Fibroblast of skin of abdomen (primary cell): ENCODE measurements at regions not wholly inside any gene's neighbourhood (a gene's known extent, or its start where the extent isn't known, plus 50 kb on each side); places are given as distances from the start of the nearest gene placed in this dataset.
A peak's percentile ranks its signal among the peaks of the same experiment; 100 is the strongest.
"Not testable (repeated sequence)": the region's sequence is repeated elsewhere in the genome, so short reads cannot be mapped to it uniquely, and the experiment has no call there.

Source experiments
- DNase-seq: peaks from one replicate; pipeline ENCODE4 v3.0.0-alpha.2; 2013

DNA sequence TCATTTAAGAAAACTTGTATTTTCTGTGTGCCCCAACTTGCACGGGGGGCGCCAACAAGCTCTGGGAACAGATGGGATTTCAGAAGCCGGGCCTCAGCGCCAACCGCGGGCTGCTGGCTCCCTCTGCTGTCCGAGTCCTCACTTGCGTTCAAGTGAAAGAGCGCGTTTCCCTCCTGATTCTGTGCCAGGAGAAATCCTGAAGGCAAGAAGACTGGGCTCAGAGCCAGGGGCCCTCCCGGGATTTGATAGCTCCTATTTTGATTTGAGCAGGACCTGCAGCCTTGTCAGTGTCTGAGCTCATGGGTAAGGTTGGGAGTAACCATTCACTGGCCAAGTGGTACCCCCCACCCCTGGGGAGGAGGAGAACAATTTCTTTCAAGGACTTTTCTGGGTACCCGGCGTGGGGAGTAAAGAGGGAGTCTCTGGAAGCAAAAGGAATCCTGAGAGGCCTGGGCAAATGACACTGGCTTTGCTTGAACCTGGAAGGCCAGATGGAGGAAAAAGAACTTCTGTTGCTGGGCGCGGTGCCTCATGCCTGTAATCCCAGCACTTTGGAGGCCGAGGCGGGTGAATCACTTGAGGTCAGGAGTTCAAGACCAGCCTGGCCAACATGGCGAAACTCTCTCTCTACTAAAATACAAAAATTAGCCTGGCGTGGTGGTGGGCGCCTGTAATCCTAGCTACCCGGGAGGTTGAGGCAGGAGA, 179.0 kb upstream of the RGS6 start:
- DNase-seq, result peak; percentile 89

- no peak for DNase-seq
These were observed 178.3 kb upstream of the RGS6 start for GRCh38 chr14:71753976-71754375.

DNA sequence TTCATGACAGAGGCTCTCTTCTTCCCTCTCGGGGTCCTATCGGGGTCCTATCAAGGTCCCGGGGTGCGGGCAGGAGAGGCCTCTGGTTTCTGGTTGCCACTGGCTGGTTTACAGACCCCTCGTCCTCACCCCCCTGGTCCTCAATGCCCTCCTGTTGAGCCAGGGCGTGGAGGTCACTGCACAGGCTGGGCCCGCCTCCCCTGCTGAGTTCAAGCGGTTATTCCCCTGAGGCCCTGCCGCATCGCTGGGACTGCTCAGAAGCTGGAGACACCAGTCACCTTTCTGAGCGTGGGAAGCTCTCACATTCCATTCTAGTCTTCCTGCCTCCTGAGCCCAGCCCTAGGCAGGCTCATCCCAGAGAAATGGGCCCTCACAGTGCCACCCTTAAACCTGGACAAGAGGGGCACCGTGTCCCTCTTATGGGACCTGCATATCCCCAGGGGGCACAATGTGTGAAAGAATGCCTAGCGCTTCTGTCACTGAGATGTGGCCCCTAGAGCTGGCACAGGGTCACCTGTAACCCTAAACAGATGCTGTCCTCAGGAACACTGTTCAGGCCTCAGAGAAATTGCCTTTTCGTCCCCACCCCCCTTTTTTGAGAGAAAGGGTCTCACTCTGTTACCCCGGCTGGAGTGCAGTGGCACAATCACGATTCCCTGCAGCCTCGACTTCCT, 177.7 kb upstream of the RGS6 start:
- no peak for DNase-seq

DNA sequence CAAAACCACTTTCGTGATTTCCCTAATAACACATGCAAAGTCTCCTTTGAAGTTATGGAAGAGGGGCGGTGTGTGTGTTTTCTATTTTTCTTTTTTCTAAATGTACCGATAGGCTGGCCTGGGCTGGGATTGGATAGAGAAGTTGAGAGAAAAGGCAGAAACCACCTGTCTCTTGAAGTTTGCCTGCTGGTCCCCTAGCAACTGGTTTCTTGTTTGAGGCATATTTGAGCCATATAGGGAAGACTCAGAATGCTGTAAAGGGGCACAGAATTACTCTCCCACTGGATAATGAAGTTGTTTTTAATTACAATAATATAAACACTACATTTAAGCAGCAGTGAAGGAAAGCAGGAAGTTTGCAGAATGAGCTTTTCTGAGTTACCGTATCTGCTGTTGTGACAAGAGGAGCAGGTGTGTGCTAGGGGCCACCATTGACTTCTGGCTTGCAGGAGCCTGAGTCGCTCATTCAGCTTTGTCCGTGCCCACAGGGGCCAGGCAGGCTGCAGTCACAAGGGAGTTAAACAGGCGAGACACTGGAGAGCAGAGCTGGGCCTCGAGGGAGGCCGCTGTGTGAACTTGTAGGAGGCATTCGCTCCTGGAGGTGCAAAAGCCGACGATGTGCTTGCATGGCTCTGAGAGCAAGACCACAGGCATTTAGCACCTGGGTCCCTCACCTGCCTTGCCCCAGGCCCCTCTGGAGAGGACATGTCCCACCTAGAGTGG, 173.8 kb upstream of the RGS6 start:
- no peak for DNase-seq

GRCh38 chr14:71762575-71762974, 169.7 kb upstream of the RGS6 start:
- no peak for DNase-seq

- DNase-seq, result peak; percentile 7
These were observed 167.4 kb upstream of the RGS6 start for GRCh38 chr14:71764701-71765382.

DNA sequence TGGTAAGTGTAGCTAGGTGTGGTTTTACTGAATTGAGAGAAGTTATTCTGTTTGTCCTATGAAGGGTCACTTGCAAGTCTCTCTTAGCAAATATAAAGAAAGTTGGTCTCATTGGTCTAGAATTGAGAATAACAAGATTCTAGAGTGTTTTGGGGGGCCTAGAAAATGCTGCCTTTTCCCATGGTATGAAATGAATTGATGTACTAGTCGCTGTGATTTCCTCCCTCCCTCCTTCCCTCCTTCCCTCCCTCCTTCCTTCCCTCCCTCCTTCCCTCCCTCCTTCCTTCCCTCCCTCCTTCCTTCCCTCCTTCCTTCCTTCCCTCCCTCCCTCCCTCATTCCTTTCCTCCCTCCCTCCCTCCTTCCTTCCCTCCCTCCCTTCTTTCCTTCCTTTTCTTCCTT, 166.7 kb upstream of the RGS6 start:
- DNase-seq, result no peak

DNA sequence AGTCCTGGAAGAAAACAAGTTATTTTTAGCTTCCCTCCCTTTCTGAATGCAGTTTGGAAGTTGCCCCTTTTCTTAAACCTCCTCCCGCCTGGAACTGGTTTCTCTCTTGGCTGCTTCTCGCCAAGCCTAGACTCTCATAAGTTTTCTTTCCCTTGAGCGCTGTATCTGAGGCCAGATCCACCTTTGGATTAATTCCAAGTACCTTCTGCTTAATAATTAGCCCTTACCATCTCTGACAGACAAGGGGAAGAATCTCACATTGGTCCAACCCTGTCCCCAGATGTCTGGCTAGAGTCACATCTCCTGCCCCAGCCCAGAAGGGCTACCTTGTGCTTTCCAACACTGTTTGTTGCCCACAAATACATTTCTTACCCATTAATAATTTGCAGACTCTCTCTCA, 161.8 kb upstream of the RGS6 start:
- no peak for DNase-seq

GRCh38 chr14:71771421-71771820, 160.8 kb upstream of the RGS6 start:
- DNase-seq, result not testable (repeated sequence)

GRCh38 chr14:71771996-71772395, 160.2 kb upstream of the RGS6 start:
- not testable (repeated sequence) for DNase-seq

GRCh38 chr14:71773898-71774481, 158.2 kb upstream of the RGS6 start:
- no peak for DNase-seq

DNA sequence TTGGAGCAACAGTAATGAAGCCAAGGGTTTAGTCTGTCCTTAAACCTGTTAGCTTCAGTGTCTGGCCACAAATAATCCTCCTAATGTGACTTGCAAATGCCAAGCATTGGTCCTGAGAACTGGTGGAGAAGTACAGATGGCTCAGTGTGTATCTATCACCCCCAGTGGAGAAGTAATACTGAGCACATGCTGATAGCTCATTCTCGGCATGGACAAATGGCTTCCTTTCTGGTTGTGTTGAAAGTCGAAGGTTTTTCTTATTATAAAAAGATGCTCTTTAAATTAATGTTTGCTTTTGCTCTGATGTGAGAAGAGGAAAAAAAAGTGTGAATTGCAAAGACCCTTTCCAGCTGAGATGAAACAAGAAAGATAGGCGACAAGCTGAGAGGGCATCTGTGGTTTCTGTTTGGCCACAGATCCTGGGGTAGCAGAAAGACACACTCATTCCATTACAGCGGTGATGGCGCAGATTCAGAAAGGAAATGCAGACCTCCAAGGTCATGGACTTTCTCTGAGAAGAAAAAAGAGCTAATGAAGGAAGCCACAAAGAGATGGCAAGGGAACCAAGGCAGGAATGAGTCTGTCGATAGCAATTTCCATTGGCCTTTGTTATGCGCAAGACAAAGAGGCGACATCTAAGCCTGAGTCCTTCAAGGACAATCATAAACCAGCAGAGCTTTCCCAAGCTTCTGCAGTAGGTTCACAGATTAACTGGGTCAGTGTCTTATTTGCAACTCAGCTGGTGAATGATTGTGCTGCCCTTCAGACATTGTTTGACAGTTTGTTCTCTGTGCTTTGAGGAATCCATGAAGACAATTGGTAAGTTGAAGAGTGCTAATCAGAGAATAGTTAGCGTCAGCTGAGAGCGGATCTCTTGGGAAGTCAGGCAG, 155.5 kb upstream of the RGS6 start:
- DNase-seq, result no peak

GRCh38 chr14:71780075-71780474, 152.2 kb upstream of the RGS6 start:
- DNase-seq, result no peak

- no peak for DNase-seq
These were observed 151.4 kb upstream of the RGS6 start for GRCh38 chr14:71780822-71781221.

DNA sequence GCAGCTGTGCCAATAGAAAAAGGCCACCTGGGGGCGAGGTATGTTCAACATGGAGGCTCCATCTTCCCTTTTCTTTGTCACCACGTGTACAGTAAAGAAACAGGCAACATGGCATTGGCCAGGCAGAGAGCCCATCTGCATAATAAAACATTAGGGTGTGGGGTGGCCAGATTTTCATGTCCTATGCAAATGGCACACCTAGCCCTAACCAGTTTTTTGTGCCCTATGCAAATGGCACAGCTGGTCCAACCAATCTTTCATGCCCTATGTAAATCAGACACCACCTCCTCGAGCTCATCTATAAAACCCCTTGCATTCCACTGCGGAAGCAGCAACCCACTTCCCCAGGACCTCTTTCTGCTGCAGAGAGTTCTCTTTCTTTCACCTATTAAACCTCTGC, 149.1 kb upstream of the RGS6 start:
- no peak for DNase-seq

DNA sequence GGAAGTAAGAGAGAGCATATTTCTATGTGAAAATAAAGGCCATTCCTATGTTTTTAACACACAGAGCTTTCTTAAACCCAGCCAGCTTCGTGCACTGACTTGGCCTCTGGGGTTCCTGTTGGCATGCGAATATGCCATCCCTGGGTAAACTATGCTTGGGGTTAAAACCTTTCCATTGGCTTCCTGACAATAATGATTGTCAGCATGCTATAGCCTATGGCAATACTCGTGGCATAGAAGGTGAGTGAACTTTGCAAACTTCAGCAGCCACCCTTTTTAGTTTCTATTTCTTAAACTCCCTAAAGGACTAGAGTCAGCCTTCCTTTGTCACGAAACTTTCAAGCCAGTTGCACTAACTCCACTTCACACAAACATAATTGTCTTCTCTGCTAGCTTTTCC, 148.4 kb upstream of the RGS6 start:
- no peak for DNase-seq

DNA sequence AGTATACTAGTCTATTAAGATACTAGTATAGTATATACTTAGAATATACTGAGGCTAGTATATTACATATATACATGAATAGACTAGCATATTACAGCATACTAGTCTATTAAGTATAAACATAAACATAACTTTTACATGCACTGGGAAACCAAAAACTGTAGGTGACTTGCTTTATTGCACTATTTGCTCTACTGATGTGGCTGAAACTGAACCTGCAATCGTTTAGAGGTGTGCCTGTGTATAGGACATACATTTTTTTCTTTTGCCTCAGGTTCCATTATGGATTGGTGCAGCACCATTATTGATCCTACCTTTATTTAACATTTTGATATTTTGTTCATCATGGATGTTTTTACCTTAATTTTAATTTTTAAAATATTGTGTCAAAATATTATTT, 143.2 kb upstream of the RGS6 start:
- DNase-seq, result no peak

DNA sequence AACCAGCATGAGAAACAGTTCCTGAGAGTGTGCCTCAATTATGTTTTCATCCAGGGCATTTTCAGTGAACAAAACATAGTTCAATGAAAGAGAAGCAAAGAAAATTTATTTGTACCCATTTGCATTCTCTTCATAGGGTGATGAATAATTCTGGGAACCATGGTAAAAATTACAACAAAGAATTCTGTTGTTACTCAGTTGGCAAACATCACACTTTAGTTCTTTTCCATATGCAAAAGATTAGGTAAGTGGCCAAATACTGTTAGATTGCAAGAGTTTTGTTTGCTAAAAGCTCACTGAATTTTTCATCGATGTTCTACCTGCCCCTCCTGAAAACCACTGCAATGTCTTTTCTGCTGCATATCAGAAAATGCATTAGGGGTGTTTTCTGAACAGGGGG, 132.4 kb upstream of the RGS6 start:
- DNase-seq, result no peak

GRCh38 chr14:71800878-71801277, 131.4 kb upstream of the RGS6 start:
- DNase-seq, result no peak

DNA sequence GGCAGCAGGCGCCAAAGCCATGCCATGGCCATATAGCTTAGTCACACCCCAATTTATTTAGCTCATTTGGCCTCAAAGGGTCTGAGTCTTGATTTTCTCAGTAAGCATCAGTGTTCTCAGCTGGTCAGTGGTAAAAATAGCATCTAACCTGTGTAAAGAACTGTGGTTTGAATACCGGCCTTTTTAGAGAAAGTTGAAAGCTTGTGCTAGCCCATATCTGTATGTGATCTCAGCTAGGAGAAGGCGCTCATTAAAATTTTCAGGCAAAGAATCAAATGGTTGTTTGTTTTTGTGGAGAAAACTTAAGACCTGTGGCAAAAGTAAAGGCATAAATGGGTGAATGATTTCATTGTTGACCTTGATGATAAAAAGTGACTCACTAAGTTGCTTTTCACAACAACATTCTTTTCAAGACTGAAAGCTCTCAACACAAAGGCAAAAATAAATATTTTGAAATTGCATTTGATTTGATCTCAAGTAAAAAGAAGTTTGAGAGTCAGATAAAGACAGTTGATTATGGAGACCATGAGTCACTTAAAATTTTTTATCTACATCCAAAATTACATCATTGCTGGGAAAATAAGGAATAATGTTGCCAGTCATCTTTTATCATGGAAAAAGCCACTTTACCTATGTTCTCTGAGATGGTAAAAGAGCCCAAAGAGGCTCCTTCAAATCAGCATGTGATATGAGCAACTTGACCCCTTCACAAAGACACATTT, 128.5 kb upstream of the RGS6 start:
- no peak for DNase-seq

GRCh38 chr14:71804992-71805391, 127.2 kb upstream of the RGS6 start:
- no peak for DNase-seq
